Keratinocyte (primary cell): ENCODE measurements at regions not wholly inside any gene's neighbourhood (a gene's known extent, or its start where the extent isn't known, plus 50 kb on each side); places are given as distances from the start of the nearest gene placed in this dataset.

ENCODE experiments used
- DNase-seq: peaks from one replicate; pipeline ENCODE4 v3.0.0-alpha.2; 2011; ENCODE audit warnings: low read depth, missing footprints, low spot score
- FAIRE-seq: peaks from 2 replicates; lab custom pipeline; 2011; peaks lifted over from hg19 to GRCh38; lab: Jason Lieb, UNC
- H2AFZ ChIP-seq: 2 replicates; pipeline ENCODE4 v1.6.0; 2012; ENCODE audit warnings: low read length, control low read depth, inconsistent platforms; ENCODE audit not compliant: control insufficient read depth
- H3K27ac ChIP-seq: 2 replicates; pipeline ENCODE4 v1.5.1; 2011; ENCODE audit warnings: low read length; ENCODE audit not compliant: control insufficient read depth, insufficient read depth
- H3K27me3 ChIP-seq: 3 replicates; pipeline ENCODE4 v1.6.0; 2011; ENCODE audit warnings: low read length; ENCODE audit not compliant: control insufficient read depth, insufficient read depth; ENCODE audit errors: extremely low read depth
- H3K36me3 ChIP-seq, 2 experiments: 2 replicates in 1 of 2; 3 replicates in 1 of 2; pipeline ENCODE4 v1.5.1; 2011; ENCODE audit warnings: low read length in 2 of 2, mild to moderate bottlenecking in 1 of 2; ENCODE audit not compliant: control insufficient read depth in 2 of 2, insufficient read depth in 2 of 2; ENCODE audit errors: extremely low read depth in 1 of 2
- H3K4me1 ChIP-seq: 3 replicates; pipeline ENCODE4 v1.5.1; 2011; ENCODE audit warnings: low read length; ENCODE audit not compliant: control insufficient read depth, insufficient read depth; ENCODE audit errors: extremely low read depth
- H3K4me2 ChIP-seq: 3 replicates; pipeline ENCODE4 v1.6.0; 2011; ENCODE audit warnings: low read depth, low read length; ENCODE audit not compliant: control insufficient read depth, insufficient read depth; ENCODE audit errors: extremely low read depth
- H3K4me3 ChIP-seq, 3 experiments: fragments of 200-600 bp in 1 of 3; sonication (generic) in 1 of 3; 2 replicates in 2 of 3; 3 replicates in 1 of 3; pipeline ENCODE4 v1.5.1; 2011 to 2016; ENCODE audit warnings: low read length in 3 of 3, mild to moderate bottlenecking in 3 of 3, control low read depth in 2 of 3, inconsistent platforms in 1 of 3, low read depth in 1 of 3, mixed read lengths in 1 of 3, mixed run types in 1 of 3, moderate library complexity in 1 of 3; ENCODE audit not compliant: control insufficient read depth in 2 of 3, insufficient read depth in 2 of 3; ENCODE audit errors: extremely low read depth in 1 of 3
- H3K79me2 ChIP-seq: 2 replicates; pipeline ENCODE4 v1.6.0; 2012; ENCODE audit warnings: low read length; ENCODE audit not compliant: control insufficient read depth, insufficient read depth
- H3K9ac ChIP-seq: 3 replicates; pipeline ENCODE4 v1.6.0; 2011; ENCODE audit warnings: low read length; ENCODE audit not compliant: control insufficient read depth, insufficient read depth; ENCODE audit errors: extremely low read depth
- H3K9me1 ChIP-seq: 3 replicates; pipeline ENCODE4 v1.6.0; 2011; ENCODE audit warnings: low read length; ENCODE audit not compliant: control insufficient read depth, insufficient read depth; ENCODE audit errors: extremely low read depth
- H3K9me3 ChIP-seq: 2 replicates; pipeline ENCODE4 v1.5.1; 2012; ENCODE audit warnings: low read depth, low read length; ENCODE audit not compliant: control insufficient read depth
- H4K20me1 ChIP-seq: 3 replicates; pipeline ENCODE4 v1.6.0; 2011; ENCODE audit warnings: low read length; ENCODE audit not compliant: control insufficient read depth, insufficient read depth; ENCODE audit errors: extremely low read depth
- CTCF ChIP-seq, 3 experiments: IDR thresholded peaks in 1 of 3; conservative IDR thresholded peaks in 1 of 3; optimal IDR thresholded peaks in 1 of 3; 2 replicates in 2 of 3; 3 replicates in 1 of 3; pipeline versions ENCODE3 to v1.5.1; 2011; ENCODE audit warnings: low read length in 3 of 3, mild to moderate bottlenecking in 3 of 3, moderate library complexity in 2 of 3, control low read depth in 1 of 3, inconsistent platforms in 1 of 3; ENCODE audit not compliant: insufficient read depth in 2 of 3; ENCODE audit errors: extremely low read depth in 1 of 3
- EZH2 ChIP-seq: IDR thresholded peaks from one replicate; pipeline ENCODE4 v1.6.1; 2012; ENCODE audit warnings: inconsistent platforms, mild to moderate bottlenecking, low read length, moderate library complexity
- dilution Hi-C: fragments of 300-500 bp; cut with MboI; formaldehyde crosslinking; loops from one replicate; pipeline ENCODE4 v1.7.0; 2020; ENCODE audit warnings: low sequenced_read_pairs; ENCODE audit not compliant: extremely low pct_ligation_motif_present

- no peak for FAIRE-seq
- no peaks in the 10 kb centered on the region for H4K20me1 ChIP-seq
- H3K9me1 ChIP-seq = no peaks in the 10 kb centered on the region
- no peak for TF ChIP-seq EZH2
- no peak for TF ChIP-seq CTCF (optimal IDR thresholded peaks at IDR 0.05 in 1 of 3, IDR thresholded peaks at IDR 0.05 in 1 of 3, conservative IDR thresholded peaks at IDR 0.05 in 1 of 3; ENCODE audit: extremely low read depth in 1 of 3, insufficient read depth in 2 of 3, low read length in 3 of 3)
- no peak overlapping the region for H2AFZ ChIP-seq
- no peaks in the 10 kb centered on the region for H3K79me2 ChIP-seq
- DNase-seq = no peak
- H3K27ac ChIP-seq = no peak overlapping the region
- H3K9ac ChIP-seq = no peak overlapping the region
- no peak overlapping the region for H3K4me2 ChIP-seq
- dilution Hi-C loops = no loop called here
- no peaks in the 10 kb centered on the region for H3K9me3 ChIP-seq
- H3K36me3 ChIP-seq = no peaks in the 10 kb centered on the region
- no peaks in the 10 kb centered on the region for H3K4me1 ChIP-seq
- no peak overlapping the region for H3K4me3 ChIP-seq
- H3K27me3 ChIP-seq = no peaks in the 10 kb centered on the region
Observed at GRCh38 chr2:194015751-194016150, 1641.3 kb upstream of the SLC39A10 start.

- no peaks in the 10 kb centered on the region for H3K27me3 ChIP-seq
- H3K4me3 ChIP-seq = no peak overlapping the region
- no peaks in the 10 kb centered on the region for H3K9me1 ChIP-seq
- no peaks in the 10 kb centered on the region for H3K9me3 ChIP-seq
- dilution Hi-C loops = no loop called here
- H3K27ac ChIP-seq = no peak overlapping the region
- FAIRE-seq (no peak), DNase-seq (no peak)
- H2AFZ ChIP-seq = no peak overlapping the region
- no peaks in the 10 kb centered on the region for H3K79me2 ChIP-seq
- no peak overlapping the region for H3K9ac ChIP-seq
- no peak overlapping the region for H3K4me2 ChIP-seq
- H3K4me1 ChIP-seq = no peaks in the 10 kb centered on the region
- TF ChIP-seq CTCF (optimal IDR thresholded peaks at IDR 0.05 in 1 of 3, IDR thresholded peaks at IDR 0.05 in 1 of 3, conservative IDR thresholded peaks at IDR 0.05 in 1 of 3; ENCODE audit: extremely low read depth in 1 of 3, insufficient read depth in 2 of 3, low read length in 3 of 3) (no peak), EZH2 (no peak)
- no peaks in the 10 kb centered on the region for H4K20me1 ChIP-seq
- H3K36me3 ChIP-seq = no peaks in the 10 kb centered on the region
Observed at GRCh38 chr2:194014639-194015038, 1642.4 kb upstream of the SLC39A10 start.
